Gastrocnemius medialis (tissue), 4 donors: ENCODE measurements at regions not wholly inside any gene's neighbourhood (a gene's known extent, or its start where the extent isn't known, plus 50 kb on each side); places are given as distances from the start of the nearest gene placed in this dataset.

Source experiments
- CTCF ChIP-seq, 5 experiments: fragments of 450-650 bp in 3 of 5; fragments of 200-600 bp in 2 of 5; sonication (generic) in 2 of 5; IDR thresholded peaks in 4 of 5; conservative IDR thresholded peaks in 1 of 5; 1 replicate in 4 of 5; 2 replicates in 1 of 5; pipeline ENCODE4 v1.5.1; 2016 to 2019; ENCODE audit warnings: antibody characterized with exemption in 5 of 5, mild to moderate bottlenecking in 3 of 5, moderate library complexity in 3 of 5
- POLR2A ChIP-seq, 2 donors: fragments of 450-650 bp; IDR thresholded peaks; one replicate each; pipeline ENCODE4 v1.6.1; 2017; ENCODE audit warnings: antibody characterized with exemption in 2 of 2, mild to moderate bottlenecking in 2 of 2, moderate library complexity in 2 of 2

GRCh38 chr2:57597940-57598339 lies 448.7 kb upstream of the VRK2 start:
- TF ChIP-seq CTCF (IDR thresholded peaks at IDR 0.05 in 4 of 5, conservative IDR thresholded peaks at IDR 0.05 in 1 of 5) (no peak), POLR2A (IDR thresholded peaks at IDR 0.05) (no peak)
